ENCODE measurements at regions not wholly inside any gene's neighbourhood (a gene's known extent, or its start where the extent isn't known, plus 50 kb on each side); places are given as distances from the start of the nearest gene placed in this dataset.

DNA sequence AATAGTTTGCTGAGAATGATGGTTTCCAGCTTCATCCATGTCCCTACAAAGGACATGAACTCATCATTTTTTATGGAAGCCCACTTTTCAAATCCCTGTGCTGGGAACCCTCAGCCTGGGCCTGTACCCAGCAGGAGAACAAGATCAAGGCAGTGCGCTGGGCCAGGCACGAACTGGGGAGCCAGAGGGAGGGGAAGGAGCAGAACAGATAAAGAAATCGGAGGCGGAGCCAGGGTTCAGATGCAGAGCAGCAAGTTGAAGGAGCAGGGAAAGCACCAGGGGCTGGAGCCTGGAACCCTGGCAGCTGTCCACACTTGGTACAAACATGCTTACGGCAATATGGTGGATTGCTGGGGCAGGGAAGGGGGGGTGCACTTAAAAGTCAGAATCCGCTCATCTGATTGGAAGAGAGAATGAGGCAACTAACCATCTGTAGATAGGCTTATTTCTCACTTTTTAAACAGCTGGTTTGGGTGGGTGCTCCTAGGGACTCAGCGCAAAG, 107.5 kb downstream of the NOG start:
- Histone ChIP-seq H2BK15ac (ENCODE audit: low read length) (no peak overlapping the region), H4K20me1 (replicated peaks in 1 of 2; ENCODE audit: control insufficient read depth in 1 of 2, insufficient read depth in 2 of 2, low read length in 2 of 2) (no peaks in the 10 kb centered on the region), H3K36me3 (ENCODE audit: control insufficient read depth in 2 of 4, insufficient read depth in 4 of 4, low read length in 3 of 4) (no peaks in the 10 kb centered on the region), H3K27me3 (replicated peaks in 1 of 4; ENCODE audit: control insufficient read depth in 3 of 4, extremely low read depth in 1 of 4, insufficient read depth in 3 of 4, low read length in 3 of 4) (no peaks in the 10 kb centered on the region), H3K79me1 (ENCODE audit: low read depth, low read length) (no peaks in the 10 kb centered on the region), H3K79me2 (ENCODE audit: control insufficient read depth in 1 of 2, insufficient read depth in 2 of 2, low read length in 2 of 2) (no peaks in the 10 kb centered on the region), H3K27ac (ENCODE audit: low read depth, low read length) (no peak overlapping the region), H3K9ac (replicated peaks in 1 of 4; ENCODE audit: extremely low read depth in 1 of 4, low read depth in 3 of 4, low read length in 3 of 4) (no peak overlapping the region), H3K4ac (replicated peaks; ENCODE audit: insufficient read length, low read depth, low read length) (no peak overlapping the region), H3K18ac (ENCODE audit: extremely low read depth, low read length) (no peak overlapping the region), H2BK12ac (ENCODE audit: low read depth, low read length) (no peak overlapping the region), H2AFZ (ENCODE audit: low read length) (no peak overlapping the region), H2BK20ac (ENCODE audit: low read length) (no peak overlapping the region), H4K5ac (ENCODE audit: insufficient read length, low read depth, low read length) (no peak overlapping the region), H4K91ac (replicated peaks; ENCODE audit: insufficient read length, low read length) (no peak overlapping the region), H3K9me3 (ENCODE audit: insufficient read depth in 2 of 2, low read depth in 1 of 2, low read length in 1 of 2) (no peaks in the 10 kb centered on the region), H2BK120ac (replicated peaks; ENCODE audit: low read depth, low read length) (no peak overlapping the region), H4K8ac (ENCODE audit: extremely low read depth, insufficient read depth, low read length) (no peak overlapping the region), H2AK5ac (ENCODE audit: low read depth, low read length) (no peak overlapping the region), H3K4me2 (ENCODE audit: insufficient read depth in 1 of 2, low read depth in 2 of 2, low read length in 2 of 2) (no peak overlapping the region), H3K56ac (replicated peaks; ENCODE audit: insufficient read length, low read depth, low read length) (no peak overlapping the region), H3K4me1 (replicated peaks in 1 of 4; ENCODE audit: control insufficient read depth in 3 of 4, insufficient read depth in 4 of 4, low read length in 3 of 4) (peaks cover 0 to 3% (median under 1%) of the 10 kb centered on the region in 4 experiments; a peak in 3 of 7 replicates), H2BK5ac (ENCODE audit: low read depth, low read length) (no peak overlapping the region), H3K23ac (ENCODE audit: insufficient read length) (no peak overlapping the region), H3K4me3 (ENCODE audit: extremely low read depth in 1 of 4, insufficient read depth in 2 of 4, low read depth in 3 of 4, low read length in 4 of 4) (no peak overlapping the region), H3K23me2 (ENCODE audit: low read depth, low read length) (no peaks in the 10 kb centered on the region), H3K14ac (ENCODE audit: insufficient read length) (no peak overlapping the region)
- WGBS, 2 experiments (ENCODE audit: extremely low coverage in 1 of 2, insufficient coverage in 1 of 2, insufficient read length in 1 of 2, insufficient replicate concordance in 2 of 2, low coverage in 1 of 2, low lambda C conversion rate in 2 of 2, missing lambda C conversion rate in 1 of 2), result 65% methylated on average over 7 of the region's 7 CpGs; no CpG with 5 or more reads in 1 of the 2 experiments
- ChIA-PET POLR2A (ENCODE audit: partially characterized antibody) (interaction anchor here (0.6 kb wide), 1 partner anchor 106 kb away, joined by 3 read pairs; no protein-coding TSS in a partner anchor), CTCF (ENCODE audit: partially characterized antibody) (interaction anchor here (1.2 kb wide), 1 partner anchor 23 kb away, joined by 3 read pairs; no protein-coding TSS in a partner anchor)
- DNase-seq (ENCODE audit: low read depth in 1 of 2, low spot score in 2 of 2) (no peak), FAIRE-seq (no peak)
- TF ChIP-seq, protein P1, sequence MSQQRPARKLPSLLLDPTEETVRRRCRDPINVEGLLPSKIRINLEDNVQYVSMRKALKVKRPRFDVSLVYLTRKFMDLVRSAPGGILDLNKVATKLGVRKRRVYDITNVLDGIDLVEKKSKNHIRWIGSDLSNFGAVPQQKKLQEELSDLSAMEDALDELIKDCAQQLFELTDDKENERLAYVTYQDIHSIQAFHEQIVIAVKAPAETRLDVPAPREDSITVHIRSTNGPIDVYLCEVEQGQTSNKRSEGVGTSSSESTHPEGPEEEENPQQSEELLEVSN (IDR thresholded peaks at IDR 0.05), result no peak
- TF ChIP-seq SRF (IDR thresholded peaks at IDR 0.05; ENCODE audit: low read depth, low read length) (no peak), TCF12 (IDR thresholded peaks at IDR 0.05; ENCODE audit: low read depth, low read length) (no peak), MAFK (IDR thresholded peaks at IDR 0.05; ENCODE audit: low read depth, low read length) (no peak), RBBP5 (IDR thresholded peaks at IDR 0.05; ENCODE audit: borderline replicate concordance, low read depth, low read length) (no peak), CHD2 (IDR thresholded peaks at IDR 0.05; ENCODE audit: low read length) (no peak), BRCA1 (IDR thresholded peaks at IDR 0.05; ENCODE audit: low read depth, low read length) (no peak), PHF8 (conservative IDR thresholded peaks at IDR 0.05; ENCODE audit: low read depth, low read length) (no peak)
- TF ChIP-seq, protein P2, sequence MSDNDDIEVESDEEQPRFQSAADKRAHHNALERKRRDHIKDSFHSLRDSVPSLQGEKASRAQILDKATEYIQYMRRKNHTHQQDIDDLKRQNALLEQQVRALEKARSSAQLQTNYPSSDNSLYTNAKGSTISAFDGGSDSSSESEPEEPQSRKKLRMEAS (IDR thresholded peaks at IDR 0.05), result no peak
